ENCODE measurements at regions not wholly inside any gene's neighbourhood (a gene's known extent, or its start where the extent isn't known, plus 50 kb on each side); places are given as distances from the start of the nearest gene placed in this dataset.

DNA sequence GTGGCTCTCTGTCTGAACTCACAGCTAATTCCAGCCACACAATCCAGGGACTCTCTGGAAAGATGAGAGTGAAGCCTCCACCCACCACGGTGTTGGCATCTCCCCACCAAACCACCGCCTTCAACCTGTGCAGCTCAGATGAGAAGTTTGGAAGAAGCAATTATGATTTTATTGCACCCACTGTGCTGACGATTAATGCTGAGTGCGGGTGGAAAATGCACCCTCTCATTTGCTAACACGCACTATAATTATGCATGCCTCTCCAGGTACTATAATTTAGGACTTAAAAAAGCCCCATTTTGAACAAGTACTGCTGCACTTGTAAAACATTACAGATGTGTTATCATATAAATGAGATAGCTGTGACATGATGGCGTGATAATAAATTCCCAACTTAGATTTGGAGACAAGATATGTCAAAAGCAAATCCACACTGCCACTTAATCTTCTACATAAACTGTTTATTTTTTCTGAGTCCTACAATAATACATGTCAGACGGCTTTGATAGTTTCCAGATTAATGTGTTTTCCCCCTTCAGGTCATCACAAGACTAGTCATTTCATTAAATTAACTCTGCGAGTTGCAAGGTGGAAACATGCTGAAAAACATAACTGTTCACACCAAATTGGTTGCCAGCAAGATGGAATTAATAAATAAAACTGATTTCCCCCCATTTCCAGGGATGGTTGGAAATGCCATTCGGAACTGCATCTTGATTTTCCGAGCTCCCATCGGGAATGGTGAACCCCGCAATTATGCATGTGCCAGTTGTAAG lies 466.5 kb upstream of the MAF start:
- DNase-seq: no peak

- no peak for DNase-seq
Observed at GRCh38 chr16:80065541-80065940, 465.0 kb upstream of the MAF start.

- no peak for DNase-seq
Observed at GRCh38 chr16:80063713-80064069, 463.2 kb upstream of the MAF start.

- DNase-seq: no peak
Observed at GRCh38 chr16:80063031-80063712, 462.6 kb upstream of the MAF start.

GRCh38 chr16:80062361-80063030 lies 462.0 kb upstream of the MAF start:
- DNase-seq: no peak

- DNase-seq: no peak
Observed at GRCh38 chr16:80060470-80060869, 459.9 kb upstream of the MAF start.

- DNase-seq: no peak
Observed at GRCh38 chr16:80059836-80060235, 459.3 kb upstream of the MAF start.

GRCh38 chr16:80058214-80058613 lies 457.7 kb upstream of the MAF start:
- no peak for DNase-seq

DNA sequence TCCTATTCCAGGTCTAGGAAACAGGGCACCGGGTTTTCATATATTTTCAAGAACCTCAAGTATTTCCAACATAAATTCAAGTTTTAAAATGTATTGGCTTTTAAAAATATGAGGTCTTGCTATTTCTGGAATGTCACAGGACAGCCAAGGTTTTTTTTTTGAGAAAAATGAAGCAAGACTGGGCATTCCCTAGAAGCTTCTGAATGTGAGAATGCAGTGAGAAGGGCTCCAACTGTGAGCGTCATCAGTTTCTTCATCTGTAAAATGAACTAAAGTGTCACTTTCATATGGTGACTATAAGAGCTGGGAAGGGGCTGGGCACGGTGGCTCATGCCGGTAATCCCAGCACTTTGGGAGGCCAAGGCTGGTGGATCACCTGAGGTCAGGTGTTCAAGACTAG lies 455.8 kb upstream of the MAF start:
- no peak for DNase-seq

GRCh38 chr16:80055831-80056230 lies 455.3 kb upstream of the MAF start:
- DNase-seq: no peak

GRCh38 chr16:80054647-80055046 lies 454.1 kb upstream of the MAF start:
- DNase-seq: no peak

DNA sequence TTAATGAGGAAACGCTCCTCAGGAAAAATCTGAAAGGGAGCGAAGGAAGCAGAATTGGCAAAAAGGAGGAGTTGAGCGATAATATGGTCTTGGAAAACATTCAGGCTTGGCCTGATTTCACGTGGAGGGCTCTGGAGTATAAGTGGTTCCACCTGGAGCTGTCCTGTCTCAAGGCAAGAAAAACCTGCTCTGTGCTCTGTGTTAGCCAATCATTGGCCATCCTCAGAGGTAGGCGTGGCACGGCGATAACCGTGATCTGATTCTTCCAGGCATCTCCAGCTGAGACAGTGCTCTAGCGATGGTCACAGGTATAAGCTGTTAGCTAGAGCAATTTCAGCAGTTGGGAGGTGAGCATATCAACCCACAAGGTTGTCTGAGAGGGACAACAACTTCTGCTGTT lies 450.5 kb upstream of the MAF start:
- no peak for DNase-seq

DNA sequence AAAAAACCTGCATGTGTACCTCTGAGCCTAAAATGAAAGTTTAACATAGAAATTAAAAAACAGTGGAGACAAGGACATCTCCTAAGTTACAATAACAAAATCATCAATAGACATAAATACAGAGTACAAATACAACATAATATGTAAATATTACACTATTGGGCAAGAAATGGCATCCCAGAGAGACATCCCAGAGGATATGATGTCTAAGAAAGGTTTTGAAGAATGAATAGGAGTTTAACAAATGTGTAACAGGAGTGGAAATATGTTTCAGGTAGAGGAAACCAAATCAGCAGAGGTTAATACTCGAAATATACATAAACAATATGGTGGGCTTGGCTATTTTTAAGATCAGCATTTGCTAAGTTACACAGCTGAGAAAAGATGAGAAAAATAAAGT lies 447.7 kb upstream of the MAF start:
- DNase-seq: no peak

DNA sequence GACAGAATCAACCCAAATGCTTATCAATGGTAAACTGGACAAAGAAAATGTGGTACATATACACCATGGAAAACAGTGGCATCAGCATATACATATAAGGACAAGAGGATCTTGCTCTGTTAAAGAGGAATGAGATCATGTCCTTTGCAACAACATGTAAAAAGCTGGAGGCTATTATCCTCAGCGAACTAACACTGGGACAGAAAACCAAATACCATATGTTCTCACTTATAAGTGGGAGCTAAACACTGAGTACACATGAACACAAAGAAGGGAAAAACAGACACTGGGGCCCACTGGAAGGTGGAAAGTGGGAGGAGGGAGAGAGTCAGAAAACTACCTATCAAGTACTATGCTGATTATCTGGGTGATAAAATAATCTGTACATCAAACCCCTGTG lies 447.3 kb upstream of the MAF start:
- DNase-seq: no peak

DNA sequence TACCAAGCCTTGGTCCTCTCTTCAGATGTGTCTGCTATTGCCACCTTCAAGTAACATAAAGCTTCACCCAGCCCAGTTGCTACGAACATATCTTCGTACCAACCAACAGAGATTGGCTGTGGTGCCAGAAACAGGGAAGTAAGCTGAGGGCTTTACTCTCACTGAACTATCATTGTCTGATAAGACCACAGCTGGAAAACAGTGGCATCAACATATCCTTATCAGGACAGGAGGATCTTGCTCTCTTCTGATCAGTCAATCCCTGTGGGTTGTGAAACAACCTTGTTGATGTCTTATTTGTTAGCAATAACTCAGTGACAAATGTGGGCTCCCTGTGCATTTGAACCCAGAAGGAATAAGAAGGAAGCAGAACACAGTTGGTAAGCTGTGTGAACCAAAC lies 446.3 kb upstream of the MAF start:
- DNase-seq: no peak

- DNase-seq: no peak
Observed at GRCh38 chr16:80046261-80046660, 445.7 kb upstream of the MAF start.

DNA sequence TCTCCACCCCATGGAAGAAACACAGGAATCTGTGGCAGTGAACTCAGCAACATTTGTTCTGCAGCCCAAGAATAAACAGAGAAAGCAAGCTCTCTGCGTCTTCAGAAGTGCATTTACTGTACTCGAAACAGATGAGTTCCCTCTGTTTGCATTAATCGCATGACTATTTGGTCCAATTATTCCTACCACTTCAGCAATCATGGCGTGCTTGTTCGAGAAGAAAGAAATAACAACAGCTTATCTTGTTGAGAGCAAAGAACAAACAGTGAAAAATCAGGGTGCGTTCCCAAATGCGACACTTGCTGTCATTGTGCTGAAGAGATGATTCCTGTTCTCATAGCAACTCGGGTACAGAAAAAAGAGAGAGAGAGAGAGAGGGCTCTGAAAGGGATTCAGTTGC lies 445.3 kb upstream of the MAF start:
- no peak for DNase-seq

GRCh38 chr16:80041410-80041809 lies 440.9 kb upstream of the MAF start:
- no peak for DNase-seq

DNA sequence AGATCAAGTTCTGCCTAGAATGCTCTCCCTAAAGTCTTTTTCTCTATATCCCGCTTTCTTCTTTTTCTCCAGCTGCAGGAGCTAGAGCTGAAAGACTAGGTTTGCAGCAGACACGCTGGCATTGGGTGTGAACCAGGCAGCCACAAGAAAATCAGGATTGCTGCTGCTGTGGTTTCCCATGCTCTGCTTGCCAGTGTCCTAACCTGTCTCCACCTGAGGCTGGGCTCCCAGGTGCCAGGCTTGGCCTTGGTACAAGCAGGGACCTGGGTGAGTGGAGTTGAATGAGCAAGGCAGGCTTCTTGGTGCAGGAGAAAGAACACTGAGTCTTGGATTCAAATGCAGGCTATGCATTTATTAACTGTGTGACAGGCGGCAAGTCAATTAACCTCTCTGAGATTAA lies 440.3 kb upstream of the MAF start:
- DNase-seq: no peak

- no peak for DNase-seq
Observed at GRCh38 chr16:80040413-80040812, 439.9 kb upstream of the MAF start.

- no peak for DNase-seq
Observed at GRCh38 chr16:80039777-80040176, 439.2 kb upstream of the MAF start.

GRCh38 chr16:80038566-80038965 lies 438.0 kb upstream of the MAF start:
- DNase-seq: no peak

DNA sequence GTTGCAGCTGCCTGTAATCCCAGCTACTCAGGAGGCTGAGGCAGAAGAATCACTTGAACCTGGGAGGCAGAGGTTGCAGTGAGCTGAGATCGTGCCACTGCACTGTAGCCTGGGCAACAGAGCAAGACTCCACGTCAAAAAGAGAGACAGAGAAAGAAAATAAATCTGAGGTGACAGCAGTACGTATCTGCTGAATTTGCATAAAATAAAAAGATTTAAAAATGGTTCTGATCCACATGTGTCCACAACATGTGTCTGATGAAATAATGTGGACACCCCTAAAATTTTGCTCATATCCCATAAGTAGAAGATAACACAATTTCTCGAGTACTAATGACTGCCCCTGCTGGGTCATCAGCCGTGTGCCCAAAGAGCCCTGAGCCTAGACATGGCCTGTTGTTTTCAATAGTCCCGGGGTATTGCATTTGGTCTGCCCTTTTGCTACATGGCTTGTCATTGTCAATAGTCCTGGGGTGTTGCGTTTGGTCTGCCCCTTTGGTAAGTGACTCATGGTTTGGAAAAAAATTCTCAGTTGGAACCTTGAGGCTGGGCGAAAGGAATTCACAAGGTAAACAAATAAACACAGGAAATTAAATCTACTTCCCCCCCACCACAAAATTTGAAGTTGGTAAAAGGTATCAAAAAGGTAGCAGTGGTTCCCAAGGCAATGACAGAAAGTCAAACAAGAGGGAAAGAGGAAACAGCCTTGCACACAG lies 434.6 kb upstream of the MAF start:
- no peak for DNase-seq

DNA sequence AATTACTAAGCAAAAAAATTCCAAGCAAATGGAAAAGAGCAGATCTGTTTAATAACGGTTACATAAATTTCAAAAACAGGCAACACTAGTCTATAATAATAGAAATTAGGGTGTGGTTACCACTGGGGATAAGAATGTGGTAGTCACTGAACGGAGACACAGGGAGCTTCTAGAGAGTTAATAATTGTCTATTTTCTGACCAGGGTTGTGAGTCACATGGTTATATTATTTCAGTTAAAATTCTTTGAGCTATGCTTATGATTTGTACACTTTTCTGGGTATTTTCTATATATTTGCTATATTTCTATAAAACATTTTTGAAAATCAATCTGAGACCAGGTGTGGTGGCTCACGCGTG lies 433.9 kb upstream of the MAF start:
- no peak for DNase-seq

Measured in retina (tissue), 1 donor.